H7 (cell line): ENCODE measurements at regions not wholly inside any gene's neighbourhood (a gene's known extent, or its start where the extent isn't known, plus 50 kb on each side); places are given as distances from the start of the nearest gene placed in this dataset.

Experiments used
- DNase-seq: peaks from one replicate; pipeline ENCODE4 v3.0.0; 2012
- H3K27me3 ChIP-seq: 2 replicates; pipeline ENCODE4 v1.6.0; 2011; ENCODE audit warnings: mild to moderate bottlenecking, low read length; ENCODE audit not compliant: control insufficient read depth, insufficient read depth
- H3K36me3 ChIP-seq: replicated peaks from 2 replicates; pipeline ENCODE4 v1.5.1; 2011; ENCODE audit warnings: low read length; ENCODE audit not compliant: control insufficient read depth, insufficient read depth
- H3K4me3 ChIP-seq: 2 replicates; pipeline ENCODE4 v1.5.1; 2011; ENCODE audit warnings: low read depth, mild to moderate bottlenecking, control low read depth, low read length, moderate library complexity; ENCODE audit not compliant: insufficient read depth

GRCh38 chr16:16879567-16880251 is 500.8 kb downstream of the NPIPA7 start:
- no peaks in the 10 kb centered on the region for H3K36me3 ChIP-seq
- H3K4me3 ChIP-seq, result no peak overlapping the region
- H3K27me3 ChIP-seq, result no peaks in the 10 kb centered on the region
- DNase-seq, result no peak

GRCh38 chr16:16881814-16882213 is 502.9 kb downstream of the NPIPA7 start:
- Histone ChIP-seq H3K27me3 (no peaks in the 10 kb centered on the region), H3K4me3 (no peak overlapping the region), H3K36me3 (no peaks in the 10 kb centered on the region)
- no peak for DNase-seq

- no peak for DNase-seq
- no peak overlapping the region for H3K4me3 ChIP-seq
- no peaks in the 10 kb centered on the region for H3K27me3 ChIP-seq
- H3K36me3 ChIP-seq, result no peaks in the 10 kb centered on the region
Observed at GRCh38 chr16:16882766-16883165, 503.8 kb downstream of the NPIPA7 start.

GRCh38 chr16:16884451-16884850 is 505.5 kb downstream of the NPIPA7 start:
- no peaks in the 10 kb centered on the region for H3K36me3 ChIP-seq
- H3K27me3 ChIP-seq, result no peaks in the 10 kb centered on the region
- DNase-seq, result no peak
- no peak overlapping the region for H3K4me3 ChIP-seq

- Histone ChIP-seq H3K4me3 (no peak overlapping the region), H3K36me3 (no peaks in the 10 kb centered on the region)
- no peak for DNase-seq
Observed at GRCh38 chr16:16887193-16887592, 508.3 kb downstream of the NPIPA7 start.

GRCh38 chr16:16890964-16891363 is 512.0 kb downstream of the NPIPA7 start:
- DNase-seq, result no peak
- no peaks in the 10 kb centered on the region for H3K27me3 ChIP-seq
- H3K4me3 ChIP-seq, result no peak overlapping the region
- no peaks in the 10 kb centered on the region for H3K36me3 ChIP-seq

More at GRCh38 chr16:16887193-16887592, 508.3 kb downstream of the NPIPA7 start:
- H3K27me3 ChIP-seq, result no peaks in the 10 kb centered on the region

GRCh38 chr16:16904601-16905000 is 525.7 kb downstream of the NPIPA7 start:
- DNase-seq, result no peak
- Histone ChIP-seq H3K4me3 (no peak overlapping the region), H3K27me3 (no peaks in the 10 kb centered on the region), H3K36me3 (no peaks in the 10 kb centered on the region)

- DNase-seq, result no peak
- Histone ChIP-seq H3K4me3 (no peak overlapping the region), H3K36me3 (no peaks in the 10 kb centered on the region), H3K27me3 (no peaks in the 10 kb centered on the region)
Observed at GRCh38 chr16:16905850-16906249, 526.9 kb downstream of the NPIPA7 start.

GRCh38 chr16:16907089-16907488 is 528.1 kb downstream of the NPIPA7 start:
- DNase-seq, result no peak
- no peak overlapping the region for H3K4me3 ChIP-seq
- no peaks in the 10 kb centered on the region for H3K27me3 ChIP-seq
- H3K36me3 ChIP-seq, result no peaks in the 10 kb centered on the region

- Histone ChIP-seq H3K27me3 (no peaks in the 10 kb centered on the region), H3K4me3 (no peak overlapping the region), H3K36me3 (no peaks in the 10 kb centered on the region)
- DNase-seq, result no peak
Observed at GRCh38 chr16:16908077-16908476, 529.1 kb downstream of the NPIPA7 start.

- no peak for DNase-seq
- no peak overlapping the region for H3K4me3 ChIP-seq
- H3K36me3 ChIP-seq, result no peaks in the 10 kb centered on the region
- H3K27me3 ChIP-seq, result no peaks in the 10 kb centered on the region
Observed at GRCh38 chr16:16909126-16909525, 530.2 kb downstream of the NPIPA7 start.

GRCh38 chr16:16910666-16911065 is 531.7 kb downstream of the NPIPA7 start:
- Histone ChIP-seq H3K4me3 (no peak overlapping the region), H3K36me3 (no peaks in the 10 kb centered on the region), H3K27me3 (no peaks in the 10 kb centered on the region)
- no peak for DNase-seq

GRCh38 chr16:16915771-16916170 is 536.8 kb downstream of the NPIPA7 start:
- no peaks in the 10 kb centered on the region for H3K36me3 ChIP-seq
- DNase-seq, result no peak
- no peaks in the 10 kb centered on the region for H3K27me3 ChIP-seq
- H3K4me3 ChIP-seq, result no peak overlapping the region

GRCh38 chr16:16917191-16917785 is 538.3 kb downstream of the NPIPA7 start:
- no peaks in the 10 kb centered on the region for H3K36me3 ChIP-seq
- DNase-seq, result no peak
- H3K4me3 ChIP-seq, result no peak overlapping the region
- no peaks in the 10 kb centered on the region for H3K27me3 ChIP-seq

- no peak overlapping the region for H3K4me3 ChIP-seq
- no peaks in the 10 kb centered on the region for H3K36me3 ChIP-seq
- no peaks in the 10 kb centered on the region for H3K27me3 ChIP-seq
- DNase-seq, result no peak
Observed at GRCh38 chr16:16923479-16923878, 544.5 kb downstream of the NPIPA7 start.
